Transverse colon (tissue), 4 donors: ENCODE measurements at regions not wholly inside any gene's neighbourhood (a gene's known extent, or its start where the extent isn't known, plus 50 kb on each side); places are given as distances from the start of the nearest gene placed in this dataset.

Experiments used
- DNase-seq: peaks from one replicate; pipeline ENCODE4 v3.0.0-alpha.2; 2019
- H3K27ac ChIP-seq, 4 donors: fragments of 200-600 bp; sonication (generic); 2 replicates each; pipeline ENCODE4 v1.5.1; 2016 to 2018; ENCODE audit warnings: inconsistent platforms in 4 of 4
- H3K27me3 ChIP-seq: fragments of 200-600 bp; sonication (generic); 2 replicates; pipeline ENCODE4 v1.5.1; 2017; ENCODE audit warnings: inconsistent platforms
- H3K36me3 ChIP-seq, 4 donors: fragments of 200-600 bp; sonication (generic); 2 replicates each; pipeline ENCODE4 v1.5.1; 2017 to 2019; ENCODE audit warnings: inconsistent platforms in 4 of 4
- H3K4me1 ChIP-seq, 4 donors: fragments of 200-600 bp; sonication (generic); 2 replicates each; pipeline ENCODE4 v1.5.1; 2017 to 2020; ENCODE audit warnings: inconsistent platforms in 4 of 4
- H3K4me3 ChIP-seq, 4 donors: fragments of 200-600 bp; sonication (generic); 1 replicate in 1 of 4; 2 replicates in 3 of 4; pipeline versions ENCODE4 v1.5.1 to v1.6.1; 2017 to 2019; ENCODE audit warnings: inconsistent platforms in 4 of 4
- H3K9me3 ChIP-seq, 2 donors: fragments of 200-600 bp; sonication (generic); 2 replicates each; pipeline ENCODE4 v1.5.1; 2017 to 2019; ENCODE audit warnings: inconsistent platforms in 2 of 2
- EP300 ChIP-seq: sonication (generic); formaldehyde crosslinking; IDR thresholded peaks from one replicate; pipeline ENCODE4 v1.6.1; 2017; ENCODE audit warnings: antibody characterized with exemption, low read depth
- POLR2A ChIP-seq: fragments of 450-650 bp; IDR thresholded peaks from one replicate; pipeline ENCODE4 v1.6.1; 2016; ENCODE audit warnings: antibody characterized with exemption, mild to moderate bottlenecking, moderate library complexity
- POLR2AphosphoS5 ChIP-seq, 3 donors: sonication (generic); formaldehyde crosslinking; IDR thresholded peaks; one replicate each; pipeline ENCODE4 v1.6.1; 2016; ENCODE audit warnings: antibody characterized with exemption in 3 of 3
- WGBS, 2 donors: methylation state at CpG; one replicate each; pipeline ENCODE4 v1.1.5; 2018; ENCODE audit warnings: low coverage in 1 of 2; 5-methylcytosine and 5-hydroxymethylcytosine counted together
- in situ Hi-C, 4 donors: fragments of 200-750 bp; cut with MboI; loops; one replicate each; pipeline versions ENCODE4 v1.15.0 to v1.15.1; 2017; ENCODE audit warnings: low sequenced_read_pairs in 3 of 4, low pct_ligation_motif_present in 1 of 4, low pct_unique_long_range_greater_than_20kb in 1 of 4
- intact Hi-C: fragments of 100-400 bp; cut with DNase I; formaldehyde crosslinking; loops from one replicate; pipeline ENCODE4 v1.15.1; 2023; ENCODE audit warnings: low total_unique reads
- TF ChIP-seq, protein P1 (sequence below), 5 experiments: fragments of 200-600 bp in 3 of 5; fragments of 450-650 bp in 2 of 5; sonication (generic) in 3 of 5; IDR thresholded peaks; 1 replicate in 2 of 5; 2 replicates in 3 of 5; pipeline ENCODE4 v1.5.1; 2016 to 2017; ENCODE audit warnings: antibody characterized with exemption in 5 of 5, inconsistent platforms in 3 of 5, mild to moderate bottlenecking in 2 of 5, moderate library complexity in 1 of 5

DNA sequence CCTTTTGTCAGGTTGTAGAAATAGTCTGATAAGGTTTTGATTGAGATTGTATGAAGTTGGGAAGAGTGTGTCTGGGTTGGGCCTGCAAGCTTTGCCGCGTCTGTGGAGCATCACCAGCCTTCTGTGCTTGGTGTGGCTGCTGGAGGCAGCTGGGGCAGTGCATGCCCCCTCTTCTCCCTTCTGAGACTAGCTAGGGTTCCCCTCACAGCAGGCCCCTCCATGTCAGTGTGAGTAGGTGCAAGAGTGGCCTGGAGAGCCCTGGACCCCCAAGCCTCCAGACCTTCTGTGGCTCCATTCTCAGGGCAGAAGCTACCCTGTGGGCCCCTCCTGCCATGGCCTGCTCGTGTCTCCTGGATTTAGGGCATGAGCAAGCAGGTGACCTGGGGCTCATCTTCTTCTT, 914.2 kb downstream of the TBC1D22A start:
- WGBS, 2 donors: 40 to 55% methylated on average over 1 to 3 of the region's 3 CpGs
- no peaks in the 10 kb centered on the region for H3K9me3 ChIP-seq
- H3K27ac ChIP-seq: no peak overlapping the region
- no peaks in the 10 kb centered on the region for H3K36me3 ChIP-seq
- no peaks in the 10 kb centered on the region for H3K27me3 ChIP-seq
- no peak overlapping the region for H3K4me3 ChIP-seq
- TF ChIP-seq EP300 (no peak), POLR2A (no peak), POLR2AphosphoS5 (IDR thresholded peaks at IDR 0.05) (no peak)
- TF ChIP-seq, protein P1, sequence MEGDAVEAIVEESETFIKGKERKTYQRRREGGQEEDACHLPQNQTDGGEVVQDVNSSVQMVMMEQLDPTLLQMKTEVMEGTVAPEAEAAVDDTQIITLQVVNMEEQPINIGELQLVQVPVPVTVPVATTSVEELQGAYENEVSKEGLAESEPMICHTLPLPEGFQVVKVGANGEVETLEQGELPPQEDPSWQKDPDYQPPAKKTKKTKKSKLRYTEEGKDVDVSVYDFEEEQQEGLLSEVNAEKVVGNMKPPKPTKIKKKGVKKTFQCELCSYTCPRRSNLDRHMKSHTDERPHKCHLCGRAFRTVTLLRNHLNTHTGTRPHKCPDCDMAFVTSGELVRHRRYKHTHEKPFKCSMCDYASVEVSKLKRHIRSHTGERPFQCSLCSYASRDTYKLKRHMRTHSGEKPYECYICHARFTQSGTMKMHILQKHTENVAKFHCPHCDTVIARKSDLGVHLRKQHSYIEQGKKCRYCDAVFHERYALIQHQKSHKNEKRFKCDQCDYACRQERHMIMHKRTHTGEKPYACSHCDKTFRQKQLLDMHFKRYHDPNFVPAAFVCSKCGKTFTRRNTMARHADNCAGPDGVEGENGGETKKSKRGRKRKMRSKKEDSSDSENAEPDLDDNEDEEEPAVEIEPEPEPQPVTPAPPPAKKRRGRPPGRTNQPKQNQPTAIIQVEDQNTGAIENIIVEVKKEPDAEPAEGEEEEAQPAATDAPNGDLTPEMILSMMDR (IDR thresholded peaks at IDR 0.05): no peak
- intact Hi-C loops: no loop called here
- in situ Hi-C loops: loop anchor here in 1 of 4 donors (25.0 kb wide), 1 partner anchor 89 kb away; no protein-coding TSS in a partner anchor
- no peaks in the 10 kb centered on the region for H3K4me1 ChIP-seq
- no peak for DNase-seq

DNA sequence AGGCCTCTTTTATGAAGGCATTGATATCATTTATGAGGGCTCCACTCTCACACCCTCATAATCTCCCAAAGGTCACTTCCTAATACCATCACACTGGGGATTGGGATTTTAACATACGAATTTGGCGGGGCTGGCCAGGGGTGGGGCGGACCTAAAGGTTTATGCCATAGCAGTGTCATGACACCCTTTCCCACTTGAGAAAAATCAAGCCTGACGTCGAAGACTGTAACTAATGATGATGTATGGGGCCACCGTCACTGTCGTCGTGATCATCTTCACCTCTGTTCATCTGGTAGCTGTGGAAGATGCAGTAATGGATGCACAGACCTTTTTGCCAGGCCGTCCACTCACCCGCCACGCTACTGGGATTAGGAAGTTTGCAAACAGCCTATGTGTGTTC, 912.1 kb downstream of the TBC1D22A start:
- Histone ChIP-seq H3K27me3 (no peaks in the 10 kb centered on the region), H3K4me3 (no peak overlapping the region), H3K36me3 (no peaks in the 10 kb centered on the region), H3K9me3 (no peaks in the 10 kb centered on the region), H3K27ac (no peak overlapping the region), H3K4me1 (no peaks in the 10 kb centered on the region)
- WGBS, 2 donors: 92 to 93% methylated on average over 8 to 11 of the region's 11 CpGs
- intact Hi-C loops (no loop called here), in situ Hi-C loops (no loop called here)
- TF ChIP-seq EP300 (no peak), POLR2AphosphoS5 (IDR thresholded peaks at IDR 0.05) (no peak), POLR2A (no peak)
- TF ChIP-seq, protein P1 (IDR thresholded peaks at IDR 0.05): no peak
- no peak for DNase-seq

DNA sequence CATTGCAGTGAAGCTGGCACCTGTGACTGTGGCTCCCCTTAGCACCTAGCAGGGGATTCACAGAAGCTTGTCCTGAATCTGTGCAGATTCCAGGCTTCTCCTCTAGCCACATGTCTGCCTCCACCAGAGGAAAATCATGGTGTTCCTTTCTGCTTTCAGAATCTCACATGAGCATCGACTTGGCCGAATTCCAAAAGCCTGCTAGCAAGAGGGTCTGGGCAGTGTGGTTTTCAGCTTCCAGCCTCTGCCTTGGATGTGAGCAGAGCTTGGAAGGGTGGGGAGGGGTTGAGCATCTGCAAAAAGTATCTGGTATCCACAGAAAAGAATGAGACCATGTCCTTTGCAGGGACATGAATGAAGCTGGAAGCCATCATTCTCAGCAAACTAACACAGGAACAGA, 911.1 kb downstream of the TBC1D22A start:
- H3K36me3 ChIP-seq: no peaks in the 10 kb centered on the region
- DNase-seq: no peak
- TF ChIP-seq POLR2A: no peak
- H3K9me3 ChIP-seq: no peaks in the 10 kb centered on the region
- no peaks in the 10 kb centered on the region for H3K27me3 ChIP-seq
- no peak overlapping the region for H3K4me3 ChIP-seq
- intact Hi-C loops: no loop called here
- no peaks in the 10 kb centered on the region for H3K4me1 ChIP-seq
- in situ Hi-C loops: no loop called here
- no peak overlapping the region for H3K27ac ChIP-seq
- 93% methylated on average over 2 of the region's 2 CpGs; no CpG with 5 or more reads in 1 of the 2 donors for WGBS, 2 donors

DNA sequence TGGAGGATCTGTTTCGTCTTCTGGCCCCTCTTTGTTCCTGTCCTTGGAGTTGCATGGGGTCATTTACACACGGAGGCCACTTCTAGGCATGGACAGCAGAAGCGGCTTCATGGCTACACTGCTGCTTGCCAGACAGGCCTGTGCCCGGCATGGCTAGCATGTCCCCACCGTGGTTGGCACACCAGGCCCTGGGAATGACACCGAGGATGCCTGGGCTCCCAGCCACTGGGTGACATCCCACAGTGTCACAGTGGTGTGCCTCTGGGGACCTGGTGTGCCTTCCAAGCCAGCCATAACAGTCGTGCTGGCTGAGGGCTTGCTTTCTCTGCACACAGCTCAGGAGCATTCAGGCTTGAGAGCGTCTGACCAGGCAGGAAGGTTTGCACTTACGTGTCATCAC, 910.1 kb downstream of the TBC1D22A start:
- Histone ChIP-seq H3K4me1 (no peaks in the 10 kb centered on the region), H3K27me3 (no peaks in the 10 kb centered on the region), H3K27ac (no peak overlapping the region), H3K36me3 (no peaks in the 10 kb centered on the region), H3K4me3 (no peak overlapping the region), H3K9me3 (no peaks in the 10 kb centered on the region)
- 79% methylated on average over 7 of the region's 9 CpGs; no CpG with 5 or more reads in 1 of the 2 donors for WGBS, 2 donors
- TF ChIP-seq POLR2AphosphoS5 (IDR thresholded peaks at IDR 0.05) (no peak), EP300 (no peak), POLR2A (no peak)
- TF ChIP-seq, protein P1 (IDR thresholded peaks at IDR 0.05): no peak
- intact Hi-C loops (no loop called here), in situ Hi-C loops (no loop called here)
- DNase-seq: no peak

DNA sequence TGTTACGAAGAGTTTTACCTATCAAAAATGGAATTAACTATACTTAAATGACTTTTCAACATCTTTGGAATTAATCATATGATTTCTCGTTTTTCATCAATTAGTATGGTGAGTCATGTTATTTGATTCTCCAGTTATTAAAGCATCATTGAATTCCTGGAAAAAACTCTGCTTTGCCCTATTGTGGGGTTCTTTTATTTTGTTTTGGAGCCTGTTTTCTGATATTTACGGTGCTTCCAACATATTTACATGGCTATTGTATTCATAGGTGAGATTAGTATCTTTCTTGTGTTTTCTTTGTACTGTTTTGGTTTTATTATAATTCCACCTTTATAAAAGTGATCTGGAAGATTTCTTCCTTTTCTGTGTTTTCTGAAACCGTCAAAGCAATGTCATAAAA, 902.7 kb downstream of the TBC1D22A start:
- no peak for DNase-seq
- Histone ChIP-seq H3K4me1 (no peaks in the 10 kb centered on the region), H3K4me3 (no peak overlapping the region), H3K9me3 (no peaks in the 10 kb centered on the region), H3K27me3 (no peaks in the 10 kb centered on the region), H3K27ac (no peak overlapping the region), H3K36me3 (no peaks in the 10 kb centered on the region)
- TF ChIP-seq EP300 (no peak), POLR2A (no peak), POLR2AphosphoS5 (IDR thresholded peaks at IDR 0.05) (no peak)
- TF ChIP-seq, protein P1 (IDR thresholded peaks at IDR 0.05): no peak
- in situ Hi-C loops: no loop called here
- WGBS, 2 donors: 65 to 70% methylated on average over 4 of the region's 4 CpGs
- intact Hi-C loops: no loop called here
